ENCODE measurements at regions not wholly inside any gene's neighbourhood (a gene's known extent, or its start where the extent isn't known, plus 50 kb on each side); places are given as distances from the start of the nearest gene placed in this dataset.

- DNase-seq: no peak
Measured at GRCh38 chr14:75371297-75371696, 56.5 kb upstream of the JDP2 start.

DNA sequence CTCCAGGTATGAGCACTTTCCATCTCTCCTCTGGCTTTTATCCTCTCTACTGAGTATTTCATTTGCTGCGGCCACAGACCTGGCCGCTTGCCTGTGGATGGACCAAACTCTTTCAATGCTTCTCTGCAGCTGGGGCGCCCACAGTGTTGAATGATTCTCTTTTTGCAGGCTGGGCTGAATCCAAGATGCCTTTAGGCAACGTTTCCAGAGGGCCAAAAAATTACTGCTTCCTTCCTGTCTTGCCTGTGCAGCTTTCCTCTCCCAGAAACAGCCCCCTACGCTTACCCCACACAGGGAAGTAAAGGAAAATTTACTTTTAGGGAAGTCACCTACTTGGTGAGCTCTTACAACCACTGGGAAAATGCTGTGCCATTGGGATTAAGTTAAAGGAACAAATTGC lies 55.6 kb upstream of the JDP2 start:
- no peak for DNase-seq

GRCh38 chr14:75373133-75373532 lies 54.7 kb upstream of the JDP2 start:
- no peak for DNase-seq

- no peak for DNase-seq
Measured at GRCh38 chr14:75373616-75374015, 54.2 kb upstream of the JDP2 start.

GRCh38 chr14:75374911-75375310 lies 52.9 kb upstream of the JDP2 start:
- no peak for DNase-seq

DNA sequence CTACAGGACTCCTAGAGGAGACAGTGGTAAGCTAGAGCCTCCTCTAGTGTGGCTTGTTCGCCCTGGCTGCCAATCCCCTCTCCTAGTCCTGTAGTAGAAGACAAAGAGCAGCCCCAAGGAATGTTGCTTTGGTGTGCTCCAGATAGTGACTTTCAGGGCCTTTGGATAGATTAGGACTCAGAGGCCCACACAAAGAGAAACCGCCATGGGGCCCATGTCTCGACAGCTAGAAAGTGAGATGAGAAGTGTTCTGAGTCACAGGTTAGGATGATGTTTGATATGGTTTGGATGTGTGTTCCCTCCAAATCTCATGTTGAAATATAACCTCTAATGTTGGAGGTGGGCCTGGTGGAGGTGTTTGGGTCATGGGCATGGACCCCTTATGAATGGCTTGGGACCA lies 51.8 kb upstream of the JDP2 start:
- no peak for DNase-seq
